Vagina (tissue), 2 donors: ENCODE measurements at regions not wholly inside any gene's neighbourhood (a gene's known extent, or its start where the extent isn't known, plus 50 kb on each side); places are given as distances from the start of the nearest gene placed in this dataset.

ENCODE experiments used
- POLR2A ChIP-seq, 2 donors: fragments of 450-650 bp; IDR thresholded peaks; one replicate each; pipeline ENCODE4 v1.6.1; 2017; ENCODE audit warnings: antibody characterized with exemption in 2 of 2, mild to moderate bottlenecking in 2 of 2, moderate library complexity in 2 of 2
- TF ChIP-seq, protein P1 (sequence below), 3 experiments: fragments of 450-650 bp in 2 of 3; fragments of 200-600 bp in 1 of 3; sonication (generic) in 1 of 3; IDR thresholded peaks; one replicate each; pipeline ENCODE4 v1.5.1; 2017 to 2019; ENCODE audit warnings: antibody characterized with exemption in 3 of 3, mild to moderate bottlenecking in 2 of 3, moderate library complexity in 2 of 3

DNA sequence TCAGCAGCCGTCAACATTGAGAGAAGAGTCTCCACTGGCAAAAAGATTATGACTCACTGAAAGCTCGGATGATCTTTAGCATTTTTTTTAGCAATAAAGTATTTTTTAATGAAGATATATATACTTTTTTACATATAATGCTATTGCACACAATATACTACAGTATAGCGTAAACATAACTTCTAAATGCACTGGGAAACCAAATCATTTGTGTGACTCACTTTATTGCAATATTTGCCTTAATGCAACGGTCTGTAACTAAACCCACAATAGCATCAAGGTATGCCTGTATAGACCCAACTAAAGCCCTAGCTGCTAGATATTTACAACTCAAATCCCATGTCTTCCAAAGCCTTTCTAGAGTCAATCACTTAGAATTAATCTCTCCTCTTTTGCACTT, 52.3 kb upstream of the EDNRA start:
- TF ChIP-seq, protein P1, sequence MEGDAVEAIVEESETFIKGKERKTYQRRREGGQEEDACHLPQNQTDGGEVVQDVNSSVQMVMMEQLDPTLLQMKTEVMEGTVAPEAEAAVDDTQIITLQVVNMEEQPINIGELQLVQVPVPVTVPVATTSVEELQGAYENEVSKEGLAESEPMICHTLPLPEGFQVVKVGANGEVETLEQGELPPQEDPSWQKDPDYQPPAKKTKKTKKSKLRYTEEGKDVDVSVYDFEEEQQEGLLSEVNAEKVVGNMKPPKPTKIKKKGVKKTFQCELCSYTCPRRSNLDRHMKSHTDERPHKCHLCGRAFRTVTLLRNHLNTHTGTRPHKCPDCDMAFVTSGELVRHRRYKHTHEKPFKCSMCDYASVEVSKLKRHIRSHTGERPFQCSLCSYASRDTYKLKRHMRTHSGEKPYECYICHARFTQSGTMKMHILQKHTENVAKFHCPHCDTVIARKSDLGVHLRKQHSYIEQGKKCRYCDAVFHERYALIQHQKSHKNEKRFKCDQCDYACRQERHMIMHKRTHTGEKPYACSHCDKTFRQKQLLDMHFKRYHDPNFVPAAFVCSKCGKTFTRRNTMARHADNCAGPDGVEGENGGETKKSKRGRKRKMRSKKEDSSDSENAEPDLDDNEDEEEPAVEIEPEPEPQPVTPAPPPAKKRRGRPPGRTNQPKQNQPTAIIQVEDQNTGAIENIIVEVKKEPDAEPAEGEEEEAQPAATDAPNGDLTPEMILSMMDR (IDR thresholded peaks at IDR 0.05): no peak
- no peak for TF ChIP-seq POLR2A (IDR thresholded peaks at IDR 0.05)
